ENCODE measurements at regions not wholly inside any gene's neighbourhood (a gene's known extent, or its start where the extent isn't known, plus 50 kb on each side); places are given as distances from the start of the nearest gene placed in this dataset.

DNA sequence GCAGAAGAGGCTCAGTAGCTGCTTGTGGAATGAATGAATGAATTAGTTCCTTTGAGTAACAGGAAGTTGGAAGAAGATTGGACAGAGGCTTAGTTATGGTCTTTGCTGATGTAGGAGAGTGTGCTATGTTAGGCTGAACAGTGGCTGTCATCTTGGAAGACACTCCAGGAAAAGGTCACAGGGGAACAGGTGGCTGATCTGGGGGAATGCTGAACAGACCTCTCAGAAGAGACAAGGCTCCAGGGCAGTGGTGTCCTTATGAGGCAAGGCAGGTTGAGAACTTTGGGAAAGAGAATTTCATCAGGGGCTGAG, 62.3 kb downstream of the UTRN start:
- no peak for TF ChIP-seq POLR2A (IDR thresholded peaks at IDR 0.05)
- TF ChIP-seq, protein P1, sequence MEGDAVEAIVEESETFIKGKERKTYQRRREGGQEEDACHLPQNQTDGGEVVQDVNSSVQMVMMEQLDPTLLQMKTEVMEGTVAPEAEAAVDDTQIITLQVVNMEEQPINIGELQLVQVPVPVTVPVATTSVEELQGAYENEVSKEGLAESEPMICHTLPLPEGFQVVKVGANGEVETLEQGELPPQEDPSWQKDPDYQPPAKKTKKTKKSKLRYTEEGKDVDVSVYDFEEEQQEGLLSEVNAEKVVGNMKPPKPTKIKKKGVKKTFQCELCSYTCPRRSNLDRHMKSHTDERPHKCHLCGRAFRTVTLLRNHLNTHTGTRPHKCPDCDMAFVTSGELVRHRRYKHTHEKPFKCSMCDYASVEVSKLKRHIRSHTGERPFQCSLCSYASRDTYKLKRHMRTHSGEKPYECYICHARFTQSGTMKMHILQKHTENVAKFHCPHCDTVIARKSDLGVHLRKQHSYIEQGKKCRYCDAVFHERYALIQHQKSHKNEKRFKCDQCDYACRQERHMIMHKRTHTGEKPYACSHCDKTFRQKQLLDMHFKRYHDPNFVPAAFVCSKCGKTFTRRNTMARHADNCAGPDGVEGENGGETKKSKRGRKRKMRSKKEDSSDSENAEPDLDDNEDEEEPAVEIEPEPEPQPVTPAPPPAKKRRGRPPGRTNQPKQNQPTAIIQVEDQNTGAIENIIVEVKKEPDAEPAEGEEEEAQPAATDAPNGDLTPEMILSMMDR (IDR thresholded peaks at IDR 0.05) = no peak
